HG02610 (cell line): ENCODE measurements at regions not wholly inside any gene's neighbourhood (a gene's known extent, or its start where the extent isn't known, plus 50 kb on each side); places are given as distances from the start of the nearest gene placed in this dataset.
"Not testable (repeated sequence)": the region's sequence is repeated elsewhere in the genome, so short reads cannot be mapped to it uniquely, and the experiment has no call there.

Experiments
- ATAC-seq: cut with Tn5 transposase; IDR thresholded peaks from one replicate; pipeline ENCODE4 v1.9.1; 2021; ENCODE audit warnings: mild to moderate bottlenecking, moderate library complexity; ENCODE audit not compliant: unreplicated experiment

- no peak for ATAC-seq
These were observed 1915.0 kb upstream of the CELF4 start for GRCh38 chr18:39480494-39481195.

GRCh38 chr18:39464006-39464405 lies 1898.4 kb upstream of the CELF4 start:
- no peak for ATAC-seq

- no peak for ATAC-seq
These were observed 1896.8 kb upstream of the CELF4 start for GRCh38 chr18:39462436-39462835.

GRCh38 chr18:39460136-39460535 lies 1894.5 kb upstream of the CELF4 start:
- no peak for ATAC-seq

GRCh38 chr18:39455285-39455684 lies 1889.7 kb upstream of the CELF4 start:
- no peak for ATAC-seq

GRCh38 chr18:39454866-39455265 lies 1889.3 kb upstream of the CELF4 start:
- ATAC-seq: no peak

- no peak for ATAC-seq
These were observed 1888.3 kb upstream of the CELF4 start for GRCh38 chr18:39453882-39454281.

- ATAC-seq: no peak
These were observed 1887.8 kb upstream of the CELF4 start for GRCh38 chr18:39453356-39453755.

GRCh38 chr18:39450958-39451357 lies 1885.4 kb upstream of the CELF4 start:
- no peak for ATAC-seq

- no peak for ATAC-seq
These were observed 1884.0 kb upstream of the CELF4 start for GRCh38 chr18:39449566-39449965.

GRCh38 chr18:39448942-39449341 lies 1883.3 kb upstream of the CELF4 start:
- no peak for ATAC-seq

- not testable (repeated sequence) for ATAC-seq
These were observed 1879.4 kb upstream of the CELF4 start for GRCh38 chr18:39444957-39445356.

- ATAC-seq: no peak
These were observed 1876.0 kb upstream of the CELF4 start for GRCh38 chr18:39441648-39442047.

GRCh38 chr18:39435996-39436395 lies 1870.4 kb upstream of the CELF4 start:
- no peak for ATAC-seq

- no peak for ATAC-seq
These were observed 1869.6 kb upstream of the CELF4 start for GRCh38 chr18:39435209-39435608.

- no peak for ATAC-seq
These were observed 1868.8 kb upstream of the CELF4 start for GRCh38 chr18:39434223-39434920.

- ATAC-seq: no peak
These were observed 1859.7 kb upstream of the CELF4 start for GRCh38 chr18:39425172-39425850.

GRCh38 chr18:39424261-39424660 lies 1858.7 kb upstream of the CELF4 start:
- no peak for ATAC-seq

GRCh38 chr18:39421276-39421675 lies 1855.7 kb upstream of the CELF4 start:
- ATAC-seq: no peak

- no peak for ATAC-seq
These were observed 1853.7 kb upstream of the CELF4 start for GRCh38 chr18:39419315-39419714.

- no peak for ATAC-seq
These were observed 1849.9 kb upstream of the CELF4 start for GRCh38 chr18:39415471-39415870.
